OCI-LY7 (cell line): ENCODE measurements at regions not wholly inside any gene's neighbourhood (a gene's known extent, or its start where the extent isn't known, plus 50 kb on each side); places are given as distances from the start of the nearest gene placed in this dataset.

Source experiments
- EZH2phosphoT487 ChIP-seq: fragments of 200-600 bp; sonication (generic); IDR thresholded peaks from 2 replicates; pipeline ENCODE4 v1.6.1; 2018; ENCODE audit warnings: low read depth, borderline replicate concordance, mild to moderate bottlenecking, mixed run types, antibody characterized with exemption, low read length, moderate library complexity, mixed read lengths
- TF ChIP-seq, protein P1 (sequence below): fragments of 200-600 bp; sonication (generic); conservative IDR thresholded peaks from 2 replicates; pipeline ENCODE4 v1.5.1; 2014; ENCODE audit warnings: mild to moderate bottlenecking, antibody characterized with exemption, low read length, moderate library complexity, mixed read lengths

DNA sequence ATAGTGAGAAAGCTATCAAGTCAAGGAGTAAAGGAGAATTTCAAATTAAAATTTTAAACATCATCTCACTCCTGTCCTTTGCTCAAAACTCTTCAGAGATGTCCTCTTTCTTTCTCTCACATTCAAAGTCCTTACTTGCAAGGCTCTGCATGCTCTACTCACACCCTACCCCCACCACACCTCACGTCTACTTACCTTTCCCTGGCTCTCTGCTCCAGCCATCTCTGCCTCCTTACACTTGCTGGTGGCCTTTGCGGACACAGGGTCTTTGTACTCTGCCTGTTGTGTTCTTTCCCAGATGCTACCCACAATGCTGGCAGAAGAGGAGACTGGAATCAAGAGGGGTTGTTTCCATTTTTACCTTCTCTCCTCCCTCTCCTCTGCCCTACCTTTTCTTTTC lies 405.2 kb downstream of the INSC start:
- TF ChIP-seq, protein P1, sequence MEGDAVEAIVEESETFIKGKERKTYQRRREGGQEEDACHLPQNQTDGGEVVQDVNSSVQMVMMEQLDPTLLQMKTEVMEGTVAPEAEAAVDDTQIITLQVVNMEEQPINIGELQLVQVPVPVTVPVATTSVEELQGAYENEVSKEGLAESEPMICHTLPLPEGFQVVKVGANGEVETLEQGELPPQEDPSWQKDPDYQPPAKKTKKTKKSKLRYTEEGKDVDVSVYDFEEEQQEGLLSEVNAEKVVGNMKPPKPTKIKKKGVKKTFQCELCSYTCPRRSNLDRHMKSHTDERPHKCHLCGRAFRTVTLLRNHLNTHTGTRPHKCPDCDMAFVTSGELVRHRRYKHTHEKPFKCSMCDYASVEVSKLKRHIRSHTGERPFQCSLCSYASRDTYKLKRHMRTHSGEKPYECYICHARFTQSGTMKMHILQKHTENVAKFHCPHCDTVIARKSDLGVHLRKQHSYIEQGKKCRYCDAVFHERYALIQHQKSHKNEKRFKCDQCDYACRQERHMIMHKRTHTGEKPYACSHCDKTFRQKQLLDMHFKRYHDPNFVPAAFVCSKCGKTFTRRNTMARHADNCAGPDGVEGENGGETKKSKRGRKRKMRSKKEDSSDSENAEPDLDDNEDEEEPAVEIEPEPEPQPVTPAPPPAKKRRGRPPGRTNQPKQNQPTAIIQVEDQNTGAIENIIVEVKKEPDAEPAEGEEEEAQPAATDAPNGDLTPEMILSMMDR = no peak
- TF ChIP-seq EZH2phosphoT487 = no peak
